ENCODE measurements at regions not wholly inside any gene's neighbourhood (a gene's known extent, or its start where the extent isn't known, plus 50 kb on each side); places are given as distances from the start of the nearest gene placed in this dataset.

DNA sequence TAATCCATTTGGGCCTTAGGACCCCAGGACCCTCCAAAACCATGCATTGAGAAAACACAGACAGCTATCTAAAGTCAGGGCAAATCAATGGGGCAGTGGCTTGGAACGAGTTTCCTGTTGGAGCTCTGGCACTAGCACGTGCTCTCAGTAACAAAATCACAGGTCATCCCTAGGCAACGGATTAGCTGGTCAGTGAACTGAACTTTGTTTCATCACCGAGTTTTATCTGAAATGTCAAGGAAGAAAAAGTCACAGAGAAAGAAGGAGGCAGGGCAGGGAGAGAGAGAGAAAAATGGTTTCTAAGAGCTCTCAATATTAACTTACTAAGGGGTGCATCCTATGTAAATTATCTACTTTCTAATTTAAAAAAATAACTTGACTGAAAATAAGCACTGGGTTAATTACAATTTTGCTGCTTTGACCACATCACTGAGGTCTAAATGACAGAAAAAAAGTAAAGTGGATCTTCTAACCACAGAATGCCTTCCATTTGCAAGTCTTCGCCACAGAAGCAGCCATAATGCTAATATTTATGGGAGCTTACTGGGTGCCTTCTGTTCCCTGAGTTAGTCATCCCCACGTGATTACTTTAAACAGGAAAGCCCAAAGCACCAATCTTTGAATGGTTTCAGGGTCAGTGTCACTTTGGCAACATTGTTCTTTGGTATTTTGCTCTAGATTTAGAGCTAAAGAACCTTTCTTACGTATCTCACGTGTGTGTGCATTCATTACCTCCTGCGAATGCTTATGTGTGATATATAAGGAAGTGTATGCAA, 503.9 kb downstream of the RASEF start:
- no peak overlapping the region for H3K4me3 ChIP-seq (ENCODE audit: low read length)
- H3K9me3 ChIP-seq (ENCODE audit: control insufficient read depth, low read length) = no peaks in the 10 kb centered on the region
- no peak for ATAC-seq
- H3K27me3 ChIP-seq (ENCODE audit: control insufficient read depth, insufficient read depth) = no peaks in the 10 kb centered on the region
- H3K4me1 ChIP-seq (ENCODE audit: control insufficient read depth, insufficient read depth, low read length) = no peaks in the 10 kb centered on the region
- DNase-seq = no peak
- 71% methylated on average over 9 of the region's 9 CpGs for WGBS
- intact Hi-C loops (cut with DNase I) = no loop called here
- H3K27ac ChIP-seq (ENCODE audit: low read length) = no peak overlapping the region

DNA sequence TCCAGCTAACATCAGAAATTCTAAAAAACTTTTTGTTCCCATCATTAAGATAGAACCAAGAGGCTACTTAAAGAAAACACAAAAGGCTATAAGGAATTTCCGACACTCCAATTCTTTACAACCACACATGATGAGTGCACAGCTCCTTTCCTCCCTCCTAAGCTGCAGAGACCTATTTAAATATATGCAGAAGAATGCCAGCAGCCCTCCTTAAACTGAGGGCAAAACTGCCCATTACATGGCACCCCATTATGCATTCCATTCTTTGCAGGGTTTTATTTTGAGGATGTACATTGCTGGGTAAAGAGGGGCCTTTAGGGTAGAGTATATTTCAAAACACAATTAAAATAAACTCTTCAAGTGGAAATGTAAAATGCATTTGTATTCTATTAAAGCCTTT, 502.9 kb downstream of the RASEF start:
- 93% methylated on average over 1 of the region's 1 CpG for WGBS
- no peak overlapping the region for H3K27ac ChIP-seq (ENCODE audit: low read length)
- no peak for ATAC-seq
- DNase-seq = no peak
- no peak overlapping the region for H3K4me3 ChIP-seq (ENCODE audit: low read length)
- H3K27me3 ChIP-seq (ENCODE audit: control insufficient read depth, insufficient read depth) = no peaks in the 10 kb centered on the region
- intact Hi-C loops (cut with DNase I) = no loop called here
- H3K4me1 ChIP-seq (ENCODE audit: control insufficient read depth, insufficient read depth, low read length) = no peaks in the 10 kb centered on the region
- no peaks in the 10 kb centered on the region for H3K9me3 ChIP-seq (ENCODE audit: control insufficient read depth, low read length)

DNA sequence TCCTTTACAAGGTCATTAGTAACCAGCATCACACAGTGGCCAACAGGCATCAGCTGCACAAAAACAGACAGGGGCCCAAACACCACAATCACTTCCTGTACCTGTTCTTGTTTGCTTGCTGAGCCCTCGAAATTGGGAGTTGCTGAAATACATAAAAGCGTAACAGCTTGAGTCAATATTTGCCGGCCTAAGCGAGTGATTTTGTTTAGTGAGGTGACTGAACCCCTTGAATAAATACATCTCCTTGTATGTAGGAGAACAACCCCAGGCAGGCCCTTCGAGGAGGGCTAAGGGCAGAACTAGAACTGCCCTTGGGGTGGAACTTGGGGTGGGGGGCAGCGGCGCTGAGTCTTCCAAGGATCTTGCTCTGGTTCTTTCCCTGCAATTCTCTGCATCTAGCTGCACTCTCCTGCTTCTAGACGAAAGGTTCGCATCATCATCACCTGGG, 502.5 kb downstream of the RASEF start:
- no peak overlapping the region for H3K27ac ChIP-seq (ENCODE audit: low read length)
- WGBS = 86% methylated on average over 9 of the region's 9 CpGs
- H3K4me3 ChIP-seq (ENCODE audit: low read length) = no peak overlapping the region
- no peaks in the 10 kb centered on the region for H3K4me1 ChIP-seq (ENCODE audit: control insufficient read depth, insufficient read depth, low read length)
- H3K9me3 ChIP-seq (ENCODE audit: control insufficient read depth, low read length) = no peaks in the 10 kb centered on the region
- ATAC-seq (no peak), DNase-seq (no peak)
- H3K27me3 ChIP-seq (ENCODE audit: control insufficient read depth, insufficient read depth) = no peaks in the 10 kb centered on the region
- intact Hi-C loops (cut with DNase I) = no loop called here

DNA sequence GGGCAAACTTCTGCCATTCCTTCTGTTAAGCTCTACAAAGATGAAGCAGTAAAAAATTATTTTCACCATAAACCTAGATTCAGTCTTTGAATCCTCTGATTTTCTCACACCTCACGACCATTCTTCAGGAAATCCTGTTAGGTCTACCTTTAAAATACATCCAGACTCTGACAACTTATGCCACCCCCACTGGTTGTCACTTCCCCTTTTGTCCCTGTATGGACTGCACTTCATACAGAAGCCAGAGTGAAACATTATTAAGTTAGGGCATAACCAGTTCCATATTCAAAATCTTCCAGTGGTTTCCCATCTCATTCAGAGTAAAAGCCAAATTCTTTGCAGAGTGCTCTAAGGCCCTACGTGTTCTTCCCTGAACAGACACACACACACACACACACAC, 499.8 kb downstream of the RASEF start:
- Histone ChIP-seq H3K4me3 (ENCODE audit: low read length) (no peak overlapping the region), H3K27me3 (ENCODE audit: control insufficient read depth, insufficient read depth) (no peaks in the 10 kb centered on the region), H3K9me3 (ENCODE audit: control insufficient read depth, low read length) (no peaks in the 10 kb centered on the region), H3K27ac (ENCODE audit: low read length) (no peak overlapping the region), H3K4me1 (ENCODE audit: control insufficient read depth, insufficient read depth, low read length) (no peaks in the 10 kb centered on the region)
- DNase-seq (no peak), ATAC-seq (no peak)
- intact Hi-C loops (cut with DNase I) = no loop called here
- 78% methylated on average over 2 of the region's 2 CpGs for WGBS

DNA sequence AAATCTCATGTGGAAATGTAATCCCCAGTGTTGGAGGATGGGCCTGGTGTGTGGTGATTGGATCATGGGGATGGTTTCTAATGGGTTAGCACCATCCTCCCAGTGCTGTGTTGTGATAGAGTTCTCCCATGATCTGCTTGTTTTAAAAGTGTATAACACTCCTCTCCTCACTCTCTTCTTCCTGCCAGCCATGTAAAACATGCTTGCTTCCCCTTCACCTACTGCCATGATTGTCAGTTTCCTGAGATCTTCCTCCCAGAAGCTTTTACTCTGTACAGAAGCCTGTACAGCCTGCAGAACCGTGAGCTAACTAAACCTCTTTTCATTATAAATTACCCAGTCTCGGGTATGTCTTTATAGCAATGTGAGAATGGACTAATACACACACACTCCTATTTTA, 499.1 kb downstream of the RASEF start:
- no peak for DNase-seq
- WGBS = 91% methylated on average over 2 of the region's 2 CpGs
- no peak for ATAC-seq
- Histone ChIP-seq H3K27ac (ENCODE audit: low read length) (no peak overlapping the region), H3K4me3 (ENCODE audit: low read length) (no peak overlapping the region), H3K4me1 (ENCODE audit: control insufficient read depth, insufficient read depth, low read length) (no peaks in the 10 kb centered on the region), H3K9me3 (ENCODE audit: control insufficient read depth, low read length) (no peaks in the 10 kb centered on the region), H3K27me3 (ENCODE audit: control insufficient read depth, insufficient read depth) (no peaks in the 10 kb centered on the region)
- intact Hi-C loops (cut with DNase I) = no loop called here

DNA sequence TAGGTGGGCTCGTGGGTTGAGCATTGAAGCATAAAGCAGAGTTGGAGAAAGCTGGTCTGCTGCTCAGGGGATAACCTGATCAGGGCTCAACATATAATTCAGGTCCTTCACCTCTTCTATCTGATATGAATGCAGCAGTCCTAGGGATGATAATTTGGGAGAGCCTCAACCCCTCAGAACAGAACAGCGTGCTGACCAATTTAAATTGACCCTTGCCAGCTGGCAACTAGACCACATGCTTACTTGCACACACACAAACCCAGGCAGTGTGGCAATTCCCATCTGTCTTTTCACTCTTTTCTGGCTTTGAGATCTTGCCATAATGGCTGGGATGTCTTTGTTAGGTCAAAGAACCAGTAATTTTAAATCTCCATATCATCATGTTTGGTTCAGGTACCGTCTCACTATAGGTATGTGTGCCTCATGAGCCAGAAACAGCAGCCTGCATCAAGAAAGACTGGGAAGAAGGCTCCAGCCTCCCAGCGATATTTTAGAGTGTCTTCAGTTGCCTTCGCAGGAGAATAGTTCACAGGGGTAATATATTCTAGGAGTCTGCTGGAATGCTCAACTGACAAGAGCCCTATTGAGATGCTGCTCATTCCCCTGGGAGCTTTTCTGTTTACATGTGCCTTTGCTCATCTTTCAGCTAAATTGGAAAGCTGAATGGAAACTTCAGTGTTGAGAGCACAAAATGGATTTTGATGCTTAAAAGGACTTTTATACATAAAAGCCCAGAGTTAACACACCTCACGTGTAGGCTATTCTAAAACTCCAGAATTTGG, 497.6 kb downstream of the RASEF start:
- no peaks in the 10 kb centered on the region for H3K27me3 ChIP-seq (ENCODE audit: control insufficient read depth, insufficient read depth)
- H3K4me1 ChIP-seq (ENCODE audit: control insufficient read depth, insufficient read depth, low read length) = no peaks in the 10 kb centered on the region
- DNase-seq (no peak), ATAC-seq (no peak)
- no peak overlapping the region for H3K4me3 ChIP-seq (ENCODE audit: low read length)
- intact Hi-C loops (cut with DNase I) = no loop called here
- H3K27ac ChIP-seq (ENCODE audit: low read length) = no peak overlapping the region
- no peaks in the 10 kb centered on the region for H3K9me3 ChIP-seq (ENCODE audit: control insufficient read depth, low read length)
- 71% methylated on average over 6 of the region's 6 CpGs for WGBS

DNA sequence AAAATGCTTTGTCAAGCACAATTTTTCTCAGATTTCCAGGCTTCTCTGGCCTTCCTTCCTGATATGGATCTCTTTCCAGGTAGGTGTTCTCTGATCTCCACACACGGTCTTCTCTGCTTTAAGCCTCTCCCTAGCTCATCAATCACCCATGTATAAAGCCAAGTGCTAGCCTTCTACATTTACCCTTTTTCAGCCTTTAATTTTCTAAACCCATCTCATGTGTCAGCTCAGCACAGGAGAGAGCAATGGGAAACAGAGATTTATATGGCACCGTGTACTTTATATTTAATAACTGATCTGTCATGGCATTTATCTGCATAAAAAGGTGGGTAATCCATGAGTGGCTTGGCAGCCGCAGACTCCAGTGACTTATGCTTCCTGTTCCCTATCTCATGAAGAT, 495.0 kb downstream of the RASEF start:
- WGBS = 72% methylated on average over 3 of the region's 3 CpGs
- H3K4me1 ChIP-seq (ENCODE audit: control insufficient read depth, insufficient read depth, low read length) = no peaks in the 10 kb centered on the region
- intact Hi-C loops (cut with DNase I) = no loop called here
- H3K9me3 ChIP-seq (ENCODE audit: control insufficient read depth, low read length) = no peaks in the 10 kb centered on the region
- ATAC-seq (no peak), DNase-seq (no peak)
- H3K27me3 ChIP-seq (ENCODE audit: control insufficient read depth, insufficient read depth) = no peaks in the 10 kb centered on the region
- no peak overlapping the region for H3K27ac ChIP-seq (ENCODE audit: low read length)
- no peak overlapping the region for H3K4me3 ChIP-seq (ENCODE audit: low read length)

DNA sequence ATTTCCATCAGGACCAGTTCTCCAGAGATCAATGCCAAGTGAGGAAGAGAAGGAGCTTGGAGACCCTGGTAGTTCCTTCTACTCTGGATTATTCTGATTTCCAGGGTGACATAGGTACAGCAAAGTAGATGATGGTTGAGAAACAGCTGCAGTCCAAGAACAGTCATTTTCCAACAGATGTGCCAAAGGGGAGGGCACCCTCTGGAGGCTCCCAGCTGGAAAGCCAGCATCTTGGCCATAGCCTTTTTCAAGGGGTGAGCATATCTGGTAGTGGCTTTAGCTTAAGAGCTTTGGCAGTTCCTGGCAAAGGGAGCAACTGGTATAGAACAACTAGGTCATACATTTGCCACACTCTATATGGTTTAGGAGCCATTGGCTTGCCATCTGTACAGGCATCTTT, 492.7 kb downstream of the RASEF start:
- Histone ChIP-seq H3K4me1 (ENCODE audit: control insufficient read depth, insufficient read depth, low read length) (no peaks in the 10 kb centered on the region), H3K27me3 (ENCODE audit: control insufficient read depth, insufficient read depth) (no peaks in the 10 kb centered on the region), H3K27ac (ENCODE audit: low read length) (no peak overlapping the region), H3K9me3 (ENCODE audit: control insufficient read depth, low read length) (no peaks in the 10 kb centered on the region), H3K4me3 (ENCODE audit: low read length) (no peak overlapping the region)
- ATAC-seq = no peak
- intact Hi-C loops (cut with DNase I) = no loop called here
- no peak for DNase-seq

DNA sequence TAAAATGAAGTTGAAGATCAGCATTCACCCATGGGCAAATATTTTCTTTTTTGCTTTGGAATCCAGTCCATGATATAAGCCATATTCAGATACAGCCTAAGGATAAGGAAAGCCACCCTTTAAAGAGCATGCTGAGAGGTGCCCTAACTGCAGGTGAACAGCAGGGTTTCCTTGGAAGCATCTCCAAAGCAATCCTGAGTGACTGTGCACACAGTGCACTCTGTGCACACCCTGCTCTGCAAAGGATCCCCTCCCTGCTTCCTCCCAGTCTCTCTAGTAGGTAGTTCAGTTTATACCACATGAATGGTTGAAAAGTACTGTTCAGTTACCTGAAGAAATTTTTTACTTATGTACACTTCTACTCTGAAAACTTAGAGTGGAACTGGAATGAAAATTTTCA, 491.4 kb downstream of the RASEF start:
- intact Hi-C loops (cut with DNase I) = no loop called here
- no peak for ATAC-seq
- H3K4me3 ChIP-seq (ENCODE audit: low read length) = no peak overlapping the region

DNA sequence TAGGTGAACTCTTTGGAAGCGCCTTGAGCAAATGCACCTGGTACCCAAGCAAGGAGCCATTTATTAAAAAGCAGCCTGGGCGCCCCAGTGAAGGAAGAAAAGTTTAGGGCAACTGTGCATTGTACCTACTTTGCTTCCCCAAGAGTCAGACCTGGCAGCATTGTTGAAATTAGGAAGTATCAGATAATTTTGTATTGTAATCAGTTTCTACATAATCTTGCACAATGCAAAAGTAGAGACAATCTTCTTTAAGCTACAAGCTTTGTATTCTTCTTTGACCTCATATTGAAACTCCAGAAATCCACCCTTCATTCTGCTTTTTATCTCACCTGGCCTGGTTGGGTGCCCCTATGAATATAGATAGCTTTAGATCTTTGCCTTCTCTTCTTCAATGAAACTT, 490.8 kb downstream of the RASEF start:
- ATAC-seq = no peak
- intact Hi-C loops (cut with DNase I) = no loop called here

More for the DNA sequence above, 491.4 kb downstream of the RASEF start:
- Histone ChIP-seq H3K4me1 (ENCODE audit: control insufficient read depth, insufficient read depth, low read length) (no peaks in the 10 kb centered on the region), H3K9me3 (ENCODE audit: control insufficient read depth, low read length) (no peaks in the 10 kb centered on the region), H3K27me3 (ENCODE audit: control insufficient read depth, insufficient read depth) (no peaks in the 10 kb centered on the region), H3K27ac (ENCODE audit: low read length) (no peak overlapping the region)
- no peak for DNase-seq

DNA sequence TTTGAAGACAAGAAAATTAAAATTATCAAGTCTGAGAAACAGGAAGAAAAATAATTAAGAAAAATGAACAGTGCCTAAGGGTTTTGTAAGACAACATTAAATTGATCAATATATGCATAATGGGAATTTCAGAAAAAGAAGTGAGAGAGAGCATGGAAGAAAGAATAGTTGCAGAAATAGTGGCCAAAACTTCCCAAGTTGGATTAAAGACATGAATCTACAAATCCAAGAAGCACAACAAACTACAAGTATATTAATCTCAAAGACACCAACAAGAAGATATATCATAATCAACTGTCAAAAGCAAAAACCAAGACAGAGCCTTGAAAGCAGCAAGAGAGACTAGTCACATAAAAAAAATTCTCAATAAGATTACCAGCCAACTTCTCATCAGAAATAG, 488.0 kb downstream of the RASEF start:
- DNase-seq (no peak), ATAC-seq (no peak)
- no peak overlapping the region for H3K27ac ChIP-seq (ENCODE audit: low read length)
- H3K27me3 ChIP-seq (ENCODE audit: control insufficient read depth, insufficient read depth) = no peaks in the 10 kb centered on the region
- H3K4me1 ChIP-seq (ENCODE audit: control insufficient read depth, insufficient read depth, low read length) = no peaks in the 10 kb centered on the region
- no peak overlapping the region for H3K4me3 ChIP-seq (ENCODE audit: low read length)
- H3K9me3 ChIP-seq (ENCODE audit: control insufficient read depth, low read length) = no peaks in the 10 kb centered on the region
- intact Hi-C loops (cut with DNase I) = no loop called here

More for the DNA sequence above, 490.8 kb downstream of the RASEF start:
- H3K9me3 ChIP-seq (ENCODE audit: control insufficient read depth, low read length) = no peaks in the 10 kb centered on the region
- no peak overlapping the region for H3K4me3 ChIP-seq (ENCODE audit: low read length)
- no peak overlapping the region for H3K27ac ChIP-seq (ENCODE audit: low read length)
- no peaks in the 10 kb centered on the region for H3K4me1 ChIP-seq (ENCODE audit: control insufficient read depth, insufficient read depth, low read length)
- no peak for DNase-seq
- WGBS = 88% methylated on average over 2 of the region's 2 CpGs
- no peaks in the 10 kb centered on the region for H3K27me3 ChIP-seq (ENCODE audit: control insufficient read depth, insufficient read depth)

Data from right cardiac atrium (tissue), 5 donors.